Endodermal cell (in vitro differentiated cells): ENCODE measurements at regions not wholly inside any gene's neighbourhood (a gene's known extent, or its start where the extent isn't known, plus 50 kb on each side); places are given as distances from the start of the nearest gene placed in this dataset.
"Not testable (repeated sequence)": the region's sequence is repeated elsewhere in the genome, so short reads cannot be mapped to it uniquely, and the experiment has no call there.

ENCODE experiments used
- DNase-seq: peaks from one replicate; pipeline ENCODE4 v3.0.0-alpha.2; 2017
- H3K27ac ChIP-seq: 2 replicates; pipeline ENCODE4 v1.5.1; 2013; ENCODE audit warnings: mild to moderate bottlenecking, low read depth, low read length, moderate library complexity
- H3K27me3 ChIP-seq: 2 replicates; pipeline ENCODE4 v1.6.1; 2013; ENCODE audit warnings: mild to moderate bottlenecking, low read length, moderate library complexity; ENCODE audit not compliant: insufficient read depth, control insufficient read depth, poor library complexity, severe bottlenecking
- H3K36me3 ChIP-seq: 2 replicates; pipeline ENCODE4 v1.7.0; 2013; ENCODE audit warnings: mild to moderate bottlenecking, low read length, moderate library complexity; ENCODE audit not compliant: control insufficient read depth, insufficient read depth
- H3K4me1 ChIP-seq: one replicate; pipeline ENCODE4 v1.7.0; 2013; ENCODE audit warnings: low read length; ENCODE audit not compliant: control insufficient read depth, insufficient read depth
- H3K4me3 ChIP-seq: 2 replicates; pipeline ENCODE4 v1.5.1; 2013; ENCODE audit warnings: mild to moderate bottlenecking, low read length, moderate library complexity
- H3K9ac ChIP-seq: 2 replicates; pipeline ENCODE4 v1.6.1; 2013; ENCODE audit warnings: mild to moderate bottlenecking, low read length, moderate library complexity; ENCODE audit not compliant: poor library complexity, severe bottlenecking; ENCODE audit errors: extremely low read depth
- H3K9me3 ChIP-seq: 2 replicates; pipeline ENCODE4 v1.6.1; 2013; ENCODE audit warnings: mild to moderate bottlenecking, low read length, moderate library complexity; ENCODE audit not compliant: control insufficient read depth
- H3K27ac Mint-ChIP-seq: 2 replicates; pipeline ENCODE4 v1.8.0; 2020; ENCODE audit warnings: mixed read lengths
- H3K27me3 Mint-ChIP-seq: 2 replicates; pipeline ENCODE4 v1.8.0; 2021; ENCODE audit warnings: mild to moderate bottlenecking, mixed read lengths; ENCODE audit not compliant: insufficient read depth
- H3K36me3 Mint-ChIP-seq: 2 replicates; pipeline ENCODE4 v1.8.0; 2020; ENCODE audit warnings: low read depth, mixed read lengths
- H3K4me1 Mint-ChIP-seq: 2 replicates; pipeline ENCODE4 v1.8.0; 2020; ENCODE audit warnings: mixed read lengths
- H3K4me3 Mint-ChIP-seq: 2 replicates; pipeline ENCODE4 v1.8.0; 2020; ENCODE audit warnings: mild to moderate bottlenecking, moderate library complexity, mixed read lengths
- H3K9me3 Mint-ChIP-seq: 2 replicates; pipeline ENCODE4 v1.8.0; 2020; ENCODE audit warnings: mild to moderate bottlenecking, mixed read lengths
- WGBS, 2 experiments: methylation state at CpG; one replicate each; pipeline versions ENCODE4 v1.1.5 to v1.1.7; 2013; ENCODE audit warnings: missing lambda C conversion rate in 2 of 2, mixed read lengths in 1 of 2; ENCODE audit not compliant: insufficient coverage in 1 of 2, insufficient read length in 1 of 2; 5-methylcytosine and 5-hydroxymethylcytosine counted together
- TF ChIP-seq, protein P1 (sequence below): fragments of 200-600 bp; sonication (generic); conservative IDR thresholded peaks from 2 replicates; pipeline ENCODE4 v1.5.0; 2021; ENCODE audit warnings: antibody characterized with exemption, mild to moderate bottlenecking

DNA sequence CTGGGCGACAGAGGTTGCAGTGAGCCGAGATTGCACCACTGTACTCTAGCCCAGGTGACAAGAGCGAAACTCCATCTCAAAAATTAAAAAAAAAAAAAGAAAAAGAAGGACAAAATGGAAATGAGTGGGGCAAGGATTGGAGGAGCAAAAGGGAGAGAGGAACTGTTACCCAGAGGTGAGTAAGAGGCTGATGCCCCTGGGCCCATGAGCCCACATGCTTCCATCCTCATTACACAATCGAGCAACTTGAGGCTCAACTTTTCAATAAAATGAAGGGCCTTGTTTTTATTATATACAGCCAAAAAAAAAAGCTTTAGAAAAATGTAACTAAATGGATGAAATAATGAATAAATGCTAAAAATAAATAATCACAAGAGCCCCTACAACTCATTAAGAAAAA, 91.7 kb upstream of the YWHAQ start:
- 67% methylated on average over 1 of the region's 4 CpGs; no CpG with 5 or more reads in 1 of the 2 experiments for WGBS, 2 experiments
- Mint-ChIP-seq H3K4me1 (no peaks in the 10 kb centered on the region), H3K9me3 (peaks cover 2% of the 10 kb centered on the region), H3K36me3 (no peaks in the 10 kb centered on the region), H3K4me3 (no peak overlapping the region), H3K27ac (no peak overlapping the region), H3K27me3 (no peaks in the 10 kb centered on the region)
- Histone ChIP-seq H3K9me3 (no peaks in the 10 kb centered on the region), H3K9ac (no peak overlapping the region), H3K36me3 (no peaks in the 10 kb centered on the region), H3K27me3 (no peaks in the 10 kb centered on the region), H3K27ac (no peak overlapping the region), H3K4me1 (no peaks in the 10 kb centered on the region), H3K4me3 (no peak overlapping the region)
- DNase-seq = no peak
- TF ChIP-seq, protein P1, sequence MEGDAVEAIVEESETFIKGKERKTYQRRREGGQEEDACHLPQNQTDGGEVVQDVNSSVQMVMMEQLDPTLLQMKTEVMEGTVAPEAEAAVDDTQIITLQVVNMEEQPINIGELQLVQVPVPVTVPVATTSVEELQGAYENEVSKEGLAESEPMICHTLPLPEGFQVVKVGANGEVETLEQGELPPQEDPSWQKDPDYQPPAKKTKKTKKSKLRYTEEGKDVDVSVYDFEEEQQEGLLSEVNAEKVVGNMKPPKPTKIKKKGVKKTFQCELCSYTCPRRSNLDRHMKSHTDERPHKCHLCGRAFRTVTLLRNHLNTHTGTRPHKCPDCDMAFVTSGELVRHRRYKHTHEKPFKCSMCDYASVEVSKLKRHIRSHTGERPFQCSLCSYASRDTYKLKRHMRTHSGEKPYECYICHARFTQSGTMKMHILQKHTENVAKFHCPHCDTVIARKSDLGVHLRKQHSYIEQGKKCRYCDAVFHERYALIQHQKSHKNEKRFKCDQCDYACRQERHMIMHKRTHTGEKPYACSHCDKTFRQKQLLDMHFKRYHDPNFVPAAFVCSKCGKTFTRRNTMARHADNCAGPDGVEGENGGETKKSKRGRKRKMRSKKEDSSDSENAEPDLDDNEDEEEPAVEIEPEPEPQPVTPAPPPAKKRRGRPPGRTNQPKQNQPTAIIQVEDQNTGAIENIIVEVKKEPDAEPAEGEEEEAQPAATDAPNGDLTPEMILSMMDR = no peak

DNA sequence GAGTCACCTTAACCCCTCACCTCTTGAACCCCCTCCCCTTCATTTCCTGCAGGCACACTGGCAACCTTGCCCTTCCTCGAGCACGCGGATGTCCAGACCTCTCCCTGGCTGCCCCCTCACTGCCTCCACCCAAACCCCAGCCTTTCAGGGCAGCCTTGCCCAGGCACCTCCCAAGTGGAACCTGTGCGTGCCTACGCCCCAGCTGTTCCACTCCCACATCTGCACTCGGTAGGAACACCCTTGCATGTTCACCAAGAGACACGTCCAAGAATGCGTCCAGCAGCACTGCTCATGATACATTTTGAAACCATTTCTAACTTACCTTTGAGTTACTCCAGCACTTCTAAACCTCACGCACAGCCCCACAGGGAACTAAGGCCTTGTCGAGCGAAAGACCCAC, 93.8 kb upstream of the YWHAQ start:
- H3K9me3 Mint-ChIP-seq = no peaks in the 10 kb centered on the region
- no peaks in the 10 kb centered on the region for H3K36me3 Mint-ChIP-seq
- TF ChIP-seq, protein P1 = no peak
- Histone ChIP-seq H3K36me3 (no peaks in the 10 kb centered on the region), H3K9me3 (no peaks in the 10 kb centered on the region), H3K4me3 (no peak overlapping the region), H3K9ac (no peak overlapping the region), H3K4me1 (no peaks in the 10 kb centered on the region), H3K27me3 (no peaks in the 10 kb centered on the region), H3K27ac (no peak overlapping the region)
- no peak for DNase-seq
- 94% methylated on average over 9 to 11 of the region's 11 CpGs for WGBS, 2 experiments
- no peak overlapping the region for H3K27ac Mint-ChIP-seq
- no peaks in the 10 kb centered on the region for H3K4me1 Mint-ChIP-seq
- H3K27me3 Mint-ChIP-seq = no peaks in the 10 kb centered on the region
- no peak overlapping the region for H3K4me3 Mint-ChIP-seq

DNA sequence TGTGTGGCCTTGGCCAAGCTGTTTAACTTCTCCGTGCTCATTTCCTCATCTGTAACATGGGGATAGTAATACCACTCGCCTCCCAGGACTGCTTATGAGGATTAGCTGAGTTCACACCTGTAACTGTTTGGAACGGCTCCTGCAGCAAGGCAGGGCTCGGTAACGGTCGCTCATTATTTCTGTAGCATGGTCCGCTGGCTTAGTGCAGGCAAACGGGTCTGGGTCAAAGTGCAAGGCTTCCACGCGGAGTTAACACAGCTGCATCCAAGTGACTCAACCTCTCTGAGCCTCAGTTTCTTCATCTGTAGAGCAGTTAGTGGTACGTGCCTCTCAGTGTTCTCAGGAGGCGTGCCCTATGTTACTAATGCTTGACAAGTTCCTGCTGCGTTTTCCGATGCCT, 94.3 kb upstream of the YWHAQ start:
- Histone ChIP-seq H3K9ac (no peak overlapping the region), H3K27me3 (no peaks in the 10 kb centered on the region), H3K4me3 (no peak overlapping the region), H3K4me1 (no peaks in the 10 kb centered on the region), H3K36me3 (no peaks in the 10 kb centered on the region), H3K27ac (no peak overlapping the region), H3K9me3 (no peaks in the 10 kb centered on the region)
- no peak for DNase-seq
- TF ChIP-seq, protein P1 = no peak
- Mint-ChIP-seq H3K4me3 (no peak overlapping the region), H3K27ac (no peak overlapping the region), H3K36me3 (no peaks in the 10 kb centered on the region), H3K9me3 (no peaks in the 10 kb centered on the region), H3K27me3 (no peaks in the 10 kb centered on the region), H3K4me1 (no peaks in the 10 kb centered on the region)
- WGBS, 2 experiments = 83 to 85% methylated on average over 14 of the region's 14 CpGs

DNA sequence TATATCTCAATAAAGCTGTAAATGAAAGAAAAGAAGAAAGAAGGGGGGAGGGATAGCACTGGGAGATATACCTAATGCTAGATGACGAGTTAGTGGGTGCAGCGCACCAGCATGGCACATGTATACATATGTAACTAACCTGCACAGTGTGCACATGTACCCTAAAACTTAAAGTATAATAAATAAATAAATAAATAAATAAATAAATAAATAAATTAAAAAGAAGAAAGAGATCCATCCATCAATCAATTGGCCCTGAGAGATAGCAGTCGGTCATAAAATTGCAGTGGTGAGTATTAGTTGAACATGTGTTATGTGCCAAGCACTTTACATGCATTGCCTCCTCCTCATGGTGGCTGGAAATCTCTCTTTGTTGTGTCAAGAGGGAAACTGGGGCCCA, 95.2 kb upstream of the YWHAQ start:
- H3K4me1 ChIP-seq, H3K36me3 Mint-ChIP-seq, H3K27me3 Mint-ChIP-seq, H3K27me3 ChIP-seq, H3K27ac ChIP-seq, H3K9me3 Mint-ChIP-seq, H3K9ac ChIP-seq, H3K27ac Mint-ChIP-seq, H3K9me3 ChIP-seq, H3K4me1 Mint-ChIP-seq, H3K36me3 ChIP-seq, H3K4me3 ChIP-seq, H3K4me3 Mint-ChIP-seq, DNase-seq: not testable (repeated sequence)
- WGBS, 2 experiments = 100% methylated on average over 1 of the region's 3 CpGs; no CpG with 5 or more reads in 1 of the 2 experiments

DNA sequence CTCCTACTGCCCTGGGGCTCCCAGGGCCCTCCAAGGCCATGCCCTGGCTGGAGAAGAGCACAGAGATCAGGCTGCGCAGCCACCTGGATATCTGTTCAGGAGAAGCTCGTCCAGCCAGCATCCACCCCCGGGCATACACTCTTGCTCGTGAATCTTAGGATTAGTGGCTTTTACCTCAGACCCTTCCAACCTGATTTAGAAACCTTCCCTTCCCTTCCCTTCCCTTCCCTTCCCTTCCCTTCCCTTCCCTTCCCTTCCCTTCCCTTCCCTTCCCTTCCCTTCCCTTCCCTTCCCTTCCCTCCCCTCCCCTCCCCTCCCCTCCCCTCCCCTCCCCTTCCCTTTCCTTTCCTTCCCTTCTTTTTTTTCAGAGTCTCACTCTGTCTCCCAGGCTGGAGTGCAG, 99.7 kb upstream of the YWHAQ start:
- not testable (repeated sequence) for H3K27me3 Mint-ChIP-seq, DNase-seq, H3K27me3 ChIP-seq, H3K27ac Mint-ChIP-seq, H3K27ac ChIP-seq, H3K9ac ChIP-seq, H3K4me1 ChIP-seq, H3K9me3 ChIP-seq, H3K4me3 ChIP-seq, H3K4me3 Mint-ChIP-seq, H3K4me1 Mint-ChIP-seq, H3K36me3 Mint-ChIP-seq, H3K36me3 ChIP-seq
- WGBS, 2 experiments = 80 to 95% methylated on average over 1 to 4 of the region's 4 CpGs
- H3K9me3 Mint-ChIP-seq = peaks cover 11% of the 10 kb centered on the region
